HL-60 (cell line): ENCODE measurements at regions not wholly inside any gene's neighbourhood (a gene's known extent, or its start where the extent isn't known, plus 50 kb on each side); places are given as distances from the start of the nearest gene placed in this dataset.

ENCODE experiments used
- DNase-seq, 2 experiments: peaks; one replicate each; pipeline ENCODE4 v3.0.0-alpha.2; 2010 to 2020; ENCODE audit warnings: low read depth in 1 of 2, low spot score in 1 of 2
- H3K27ac ChIP-seq: fragments of 250-450 bp; sonication (Bioruptor Pico); replicated peaks from 2 replicates; pipeline ENCODE4 v1.5.1; 2020; ENCODE audit warnings: mild to moderate bottlenecking, moderate library complexity
- H3K27me3 ChIP-seq: fragments of 250-450 bp; sonication (Bioruptor Pico); 2 replicates; pipeline ENCODE4 v1.5.1; 2021; ENCODE audit warnings: mild to moderate bottlenecking, moderate library complexity; ENCODE audit not compliant: insufficient read depth, poor library complexity, severe bottlenecking
- H3K4me3 ChIP-seq: replicated peaks from 2 replicates; pipeline ENCODE4 v1.5.1; 2011; ENCODE audit warnings: mild to moderate bottlenecking, control low read depth, low read length; ENCODE audit not compliant: insufficient read depth
- CTCF ChIP-seq: IDR thresholded peaks from one replicate; pipeline ENCODE4 v1.5.1; 2011; ENCODE audit warnings: low read length, control low read depth, inconsistent platforms; ENCODE audit not compliant: insufficient read depth
- GABPA ChIP-seq: IDR thresholded peaks from 2 replicates; pipeline ENCODE4 v1.6.1; 2012; ENCODE audit warnings: low read depth
- POLR2AphosphoS5 ChIP-seq: IDR thresholded peaks from 2 replicates; pipeline ENCODE4 v1.6.1; 2012; ENCODE audit warnings: low read depth
- REST ChIP-seq: IDR thresholded peaks from 2 replicates; pipeline ENCODE4 v1.6.1; 2012; ENCODE audit warnings: low read depth; ENCODE audit not compliant: insufficient replicate concordance
- SPI1 ChIP-seq: IDR thresholded peaks from 2 replicates; pipeline ENCODE4 v1.6.1; 2012; ENCODE audit warnings: low read depth, mild to moderate bottlenecking, borderline replicate concordance

- no peak for TF ChIP-seq GABPA
- no peak for TF ChIP-seq POLR2AphosphoS5
- no peak for TF ChIP-seq SPI1
- no peak for TF ChIP-seq REST
- no peak for TF ChIP-seq CTCF
- no peaks in the 10 kb centered on the region for H3K27me3 ChIP-seq
- no peak overlapping the region for H3K4me3 ChIP-seq
- no peak overlapping the region for H3K27ac ChIP-seq
- DNase-seq, result no peak
Observed at GRCh38 chr12:39176356-39176755, 266.6 kb downstream of the KIF21A start.

GRCh38 chr12:39173726-39174125 is 268.3 kb upstream of the CPNE8 start:
- Histone ChIP-seq H3K4me3 (no peak overlapping the region), H3K27ac (no peak overlapping the region), H3K27me3 (no peaks in the 10 kb centered on the region)
- DNase-seq, result no peak
- no peak for TF ChIP-seq REST
- no peak for TF ChIP-seq CTCF
- TF ChIP-seq POLR2AphosphoS5, result no peak
- no peak for TF ChIP-seq SPI1
- no peak for TF ChIP-seq GABPA

GRCh38 chr12:39165338-39165737 is 259.9 kb upstream of the CPNE8 start:
- no peaks in the 10 kb centered on the region for H3K27me3 ChIP-seq
- no peak overlapping the region for H3K27ac ChIP-seq
- TF ChIP-seq POLR2AphosphoS5 (no peak), GABPA (no peak), REST (no peak)
- no peak overlapping the region for H3K4me3 ChIP-seq
- DNase-seq, result no peak
